ENCODE measurements at regions not wholly inside any gene's neighbourhood (a gene's known extent, or its start where the extent isn't known, plus 50 kb on each side); places are given as distances from the start of the nearest gene placed in this dataset.

- DNase-seq (ENCODE audit: low spot score) = no peak
Measured at GRCh38 chr15:67892559-67893377, 52.9 kb upstream of the RNU6-1 start.

- DNase-seq (ENCODE audit: low spot score) = no peak
Measured at GRCh38 chr15:67895237-67895636, 55.4 kb upstream of the RNU6-1 start.

- DNase-seq (ENCODE audit: low spot score) = no peak
Measured at GRCh38 chr15:67897646-67898339, 57.9 kb upstream of the RNU6-1 start.

GRCh38 chr15:67899596-67900283 lies 59.9 kb upstream of the RNU6-1 start:
- no peak for DNase-seq (ENCODE audit: low spot score)

GRCh38 chr15:67900621-67901147 lies 60.8 kb upstream of the RNU6-1 start:
- no peak for DNase-seq (ENCODE audit: low spot score)

- DNase-seq (ENCODE audit: low spot score) = no peak
Measured at GRCh38 chr15:67901922-67902321, 62.1 kb upstream of the RNU6-1 start.

GRCh38 chr15:67902579-67903009 lies 62.7 kb upstream of the RNU6-1 start:
- no peak for DNase-seq (ENCODE audit: low spot score)

GRCh38 chr15:67903708-67904107 lies 63.9 kb upstream of the RNU6-1 start:
- no peak for DNase-seq (ENCODE audit: low spot score)

GRCh38 chr15:67905628-67906027 lies 65.8 kb upstream of the RNU6-1 start:
- DNase-seq (ENCODE audit: low spot score) = no peak

GRCh38 chr15:67906382-67906781 lies 66.5 kb upstream of the RNU6-1 start:
- no peak for DNase-seq (ENCODE audit: low spot score)

GRCh38 chr15:67907184-67907723 lies 67.4 kb upstream of the RNU6-1 start:
- DNase-seq (ENCODE audit: low spot score) = no peak

- DNase-seq (ENCODE audit: low spot score) = no peak
Measured at GRCh38 chr15:67908756-67909155, 68.9 kb upstream of the RNU6-1 start.

GRCh38 chr15:67911727-67912126 lies 71.9 kb upstream of the RNU6-1 start:
- no peak for DNase-seq (ENCODE audit: low spot score)

GRCh38 chr15:67914028-67914427 lies 74.2 kb upstream of the RNU6-1 start:
- DNase-seq (ENCODE audit: low spot score) = no peak

- peak; percentile 51 for DNase-seq (ENCODE audit: low spot score)
Measured at GRCh38 chr15:67914537-67915460, 75.0 kb upstream of the RNU6-1 start.

- peak; percentile 31 for DNase-seq (ENCODE audit: low spot score)
Measured at GRCh38 chr15:67915461-67916374, 75.9 kb upstream of the RNU6-1 start.

- no peak for DNase-seq (ENCODE audit: low spot score)
Measured at GRCh38 chr15:67916565-67916964, 76.7 kb upstream of the RNU6-1 start.

GRCh38 chr15:67917037-67917436 lies 77.2 kb upstream of the RNU6-1 start:
- no peak for DNase-seq (ENCODE audit: low spot score)

- DNase-seq (ENCODE audit: low spot score) = no peak
Measured at GRCh38 chr15:67917636-67918035, 77.8 kb upstream of the RNU6-1 start.

GRCh38 chr15:67918205-67918861 lies 78.5 kb upstream of the RNU6-1 start:
- no peak for DNase-seq (ENCODE audit: low spot score)

Data from iPS-NIHi11 (cell line).